IMR-90 (cell line): ENCODE measurements at regions not wholly inside any gene's neighbourhood (a gene's known extent, or its start where the extent isn't known, plus 50 kb on each side); places are given as distances from the start of the nearest gene placed in this dataset.

Experiments
- CEBPB ChIP-seq: IDR thresholded peaks from 2 replicates; pipeline ENCODE4 v1.6.1; 2012; ENCODE audit warnings: low read depth, low read length, improper control_type of control experiment
- MAZ ChIP-seq: IDR thresholded peaks from 2 replicates; pipeline ENCODE4 v1.6.1; 2012; ENCODE audit warnings: low read depth, mild to moderate bottlenecking, low read length, improper control_type of control experiment, moderate library complexity, borderline replicate concordance
- POLR2A ChIP-seq: IDR thresholded peaks from 2 replicates; pipeline ENCODE4 v1.6.1; 2012; ENCODE audit warnings: mild to moderate bottlenecking, low read depth, low read length
- RFX5 ChIP-seq: IDR thresholded peaks from 2 replicates; pipeline ENCODE4 v1.8.0; 2012; ENCODE audit warnings: low read depth, mild to moderate bottlenecking, low read length, moderate library complexity
- TF ChIP-seq, protein P1 (sequence below): conservative IDR thresholded peaks from 2 replicates; pipeline ENCODE4 v1.5.1; 2012; ENCODE audit warnings: mild to moderate bottlenecking, low read depth, low read length, improper control_type of control experiment

DNA sequence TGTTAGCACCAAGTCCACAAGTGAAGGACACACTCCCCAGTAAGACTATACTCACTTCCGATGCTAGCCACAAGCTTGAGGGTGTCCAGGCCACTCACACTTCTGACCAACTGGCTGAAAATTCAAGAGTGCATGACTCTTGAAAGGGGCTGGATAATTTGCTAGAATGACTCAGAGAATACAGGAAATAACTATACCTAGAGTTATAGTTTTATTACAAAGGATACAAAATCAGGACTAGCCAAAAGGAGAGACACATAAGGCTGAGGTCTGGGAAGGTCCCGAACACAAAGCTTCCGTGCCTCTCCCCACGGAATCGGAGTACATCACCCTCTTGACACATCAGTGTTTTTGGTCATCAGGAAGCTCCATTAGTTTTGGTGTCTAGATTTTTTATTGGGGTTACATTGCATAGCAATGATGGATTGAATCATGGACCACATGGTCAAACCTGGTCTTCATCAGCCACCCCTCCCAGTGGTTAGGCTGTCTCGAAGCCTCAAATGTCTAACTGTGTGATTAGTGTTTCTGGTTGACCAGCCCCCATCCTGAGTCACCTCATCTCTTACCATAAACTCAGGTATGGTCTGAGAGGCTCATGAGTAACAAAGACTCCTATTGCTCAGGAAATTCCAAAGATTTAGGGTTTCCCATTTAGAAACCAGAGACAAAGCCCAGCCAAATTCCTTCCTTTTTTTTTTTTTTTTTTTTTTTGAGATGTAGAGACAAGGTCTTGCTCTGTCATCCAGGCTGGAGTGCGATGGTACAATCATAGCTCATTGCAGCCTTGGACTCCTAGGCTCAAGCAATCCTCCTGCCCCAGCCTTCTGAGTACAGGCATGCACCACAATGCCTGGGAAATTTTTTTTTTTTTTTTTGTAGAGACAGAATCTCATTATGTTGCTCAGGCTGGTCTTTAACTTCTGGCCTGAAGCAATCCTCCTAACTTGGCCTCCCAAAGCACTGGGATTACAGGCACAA lies 472.0 kb upstream of the TBX3 start:
- TF ChIP-seq, protein P1, sequence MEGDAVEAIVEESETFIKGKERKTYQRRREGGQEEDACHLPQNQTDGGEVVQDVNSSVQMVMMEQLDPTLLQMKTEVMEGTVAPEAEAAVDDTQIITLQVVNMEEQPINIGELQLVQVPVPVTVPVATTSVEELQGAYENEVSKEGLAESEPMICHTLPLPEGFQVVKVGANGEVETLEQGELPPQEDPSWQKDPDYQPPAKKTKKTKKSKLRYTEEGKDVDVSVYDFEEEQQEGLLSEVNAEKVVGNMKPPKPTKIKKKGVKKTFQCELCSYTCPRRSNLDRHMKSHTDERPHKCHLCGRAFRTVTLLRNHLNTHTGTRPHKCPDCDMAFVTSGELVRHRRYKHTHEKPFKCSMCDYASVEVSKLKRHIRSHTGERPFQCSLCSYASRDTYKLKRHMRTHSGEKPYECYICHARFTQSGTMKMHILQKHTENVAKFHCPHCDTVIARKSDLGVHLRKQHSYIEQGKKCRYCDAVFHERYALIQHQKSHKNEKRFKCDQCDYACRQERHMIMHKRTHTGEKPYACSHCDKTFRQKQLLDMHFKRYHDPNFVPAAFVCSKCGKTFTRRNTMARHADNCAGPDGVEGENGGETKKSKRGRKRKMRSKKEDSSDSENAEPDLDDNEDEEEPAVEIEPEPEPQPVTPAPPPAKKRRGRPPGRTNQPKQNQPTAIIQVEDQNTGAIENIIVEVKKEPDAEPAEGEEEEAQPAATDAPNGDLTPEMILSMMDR, result no peak
- TF ChIP-seq MAZ (no peak), CEBPB (no peak; the same call in 1 of the 2 replicates), POLR2A (no peak; the same call in 1 of the 2 replicates), RFX5 (no peak)
